NCI-H82 treated with DMSO at 0.1 percent for 48 hours (cell line): ENCODE measurements at regions not wholly inside any gene's neighbourhood (a gene's known extent, or its start where the extent isn't known, plus 50 kb on each side); places are given as distances from the start of the nearest gene placed in this dataset.
"Not testable (repeated sequence)": the region's sequence is repeated elsewhere in the genome, so short reads cannot be mapped to it uniquely, and the experiment has no call there.

Source experiments
- DNase-seq: peaks from one replicate; lab custom pipeline; 2025; ENCODE audit not compliant: unreplicated experiment; lab: John Stamatoyannopoulos, UW

GRCh38 chr5:3489239-3489843 is 106.3 kb upstream of the IRX1 start:
- no peak for DNase-seq

- no peak for DNase-seq
Observed at GRCh38 chr5:3484836-3485235, 110.8 kb upstream of the IRX1 start.

- DNase-seq, result no peak
Observed at GRCh38 chr5:3481175-3481574, 114.5 kb upstream of the IRX1 start.

GRCh38 chr5:3475674-3476073 is 120.0 kb upstream of the IRX1 start:
- no peak for DNase-seq

GRCh38 chr5:3466392-3466791 is 129.2 kb upstream of the IRX1 start:
- no peak for DNase-seq

- no peak for DNase-seq
Observed at GRCh38 chr5:3460416-3460815, 135.2 kb upstream of the IRX1 start.

- DNase-seq, result no peak
Observed at GRCh38 chr5:3456121-3456681, 139.4 kb upstream of the IRX1 start.

- DNase-seq, result not testable (repeated sequence)
Observed at GRCh38 chr5:3454028-3454427, 141.6 kb upstream of the IRX1 start.

- no peak for DNase-seq
Observed at GRCh38 chr5:3452622-3453021, 143.0 kb upstream of the IRX1 start.

- DNase-seq, result no peak
Observed at GRCh38 chr5:3451961-3452360, 143.7 kb upstream of the IRX1 start.

- DNase-seq, result no peak
Observed at GRCh38 chr5:3449481-3449880, 146.2 kb upstream of the IRX1 start.

- no peak for DNase-seq
Observed at GRCh38 chr5:3446410-3446809, 149.2 kb upstream of the IRX1 start.

- not testable (repeated sequence) for DNase-seq
Observed at GRCh38 chr5:3445517-3445916, 150.1 kb upstream of the IRX1 start.

GRCh38 chr5:3432135-3432534 is 163.5 kb upstream of the IRX1 start:
- DNase-seq, result no peak

- DNase-seq, result no peak
Observed at GRCh38 chr5:3430691-3431090, 164.9 kb upstream of the IRX1 start.

- DNase-seq, result no peak
Observed at GRCh38 chr5:3429962-3430361, 165.7 kb upstream of the IRX1 start.

GRCh38 chr5:3428334-3428733 is 167.3 kb upstream of the IRX1 start:
- DNase-seq, result no peak

- DNase-seq, result no peak
Observed at GRCh38 chr5:3424946-3425345, 170.7 kb upstream of the IRX1 start.

- DNase-seq, result no peak
Observed at GRCh38 chr5:3417376-3417943, 178.2 kb upstream of the IRX1 start.

- DNase-seq, result no peak
Observed at GRCh38 chr5:3414371-3414770, 181.3 kb upstream of the IRX1 start.

- DNase-seq, result no peak
Observed at GRCh38 chr5:3412146-3412545, 183.5 kb upstream of the IRX1 start.

GRCh38 chr5:3411363-3411762 is 184.3 kb upstream of the IRX1 start:
- DNase-seq, result no peak

- no peak for DNase-seq
Observed at GRCh38 chr5:3401635-3402034, 194.0 kb upstream of the IRX1 start.
